Erythroblast (primary cell): ENCODE measurements at regions not wholly inside any gene's neighbourhood (a gene's known extent, or its start where the extent isn't known, plus 50 kb on each side); places are given as distances from the start of the nearest gene placed in this dataset.

ENCODE experiments used
- GATA1 ChIP-seq: IDR thresholded peaks from 2 replicates; pipeline ENCODE4 v1.6.1; 2011; ENCODE audit warnings: low read depth, mild to moderate bottlenecking, control low read depth, low read length, moderate library complexity
- POLR2A ChIP-seq: IDR thresholded peaks from 2 replicates; pipeline ENCODE4 v1.6.1; 2011; ENCODE audit warnings: mild to moderate bottlenecking, low read length

GRCh38 chr18:73646196-73646595 is 501.4 kb downstream of the FBXO15 start:
- TF ChIP-seq POLR2A: no peak
- no peak for TF ChIP-seq GATA1
